ENCODE measurements at regions not wholly inside any gene's neighbourhood (a gene's known extent, or its start where the extent isn't known, plus 50 kb on each side); places are given as distances from the start of the nearest gene placed in this dataset.

DNA sequence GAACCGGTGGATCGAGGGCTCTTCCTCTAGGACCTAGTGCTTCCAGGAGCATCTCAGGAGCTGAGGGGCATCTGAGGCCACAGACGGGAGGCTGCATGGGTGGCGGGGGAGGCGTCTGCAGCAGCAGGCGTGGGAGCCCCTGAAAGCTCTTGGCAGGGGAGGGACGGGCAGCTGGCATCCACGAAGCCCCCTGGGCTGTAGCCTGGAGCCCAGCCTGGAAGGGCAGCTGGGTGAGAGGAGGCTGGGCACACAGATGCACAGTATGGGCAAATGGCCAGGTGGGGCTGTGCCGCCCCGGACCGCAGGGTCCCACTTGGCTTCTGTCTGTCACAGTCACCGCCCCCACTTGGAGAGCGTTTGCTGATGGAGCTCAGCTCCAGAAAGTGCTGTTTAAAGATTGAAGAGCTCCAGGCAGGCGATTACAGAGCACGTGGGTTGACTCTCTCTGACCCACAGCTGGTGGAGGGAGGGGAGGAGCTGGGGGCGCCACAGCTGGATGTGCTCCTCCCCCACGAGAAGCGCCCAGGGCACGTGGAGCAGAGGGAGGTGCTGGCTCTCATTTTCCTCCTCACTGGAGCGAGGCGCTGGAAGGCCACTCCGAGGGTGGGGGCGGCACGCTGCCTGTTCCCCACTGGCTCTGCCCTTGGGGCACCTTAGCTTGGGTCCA, 155.0 kb upstream of the C14orf180 start:
- TF ChIP-seq POLR2AphosphoS5 (IDR thresholded peaks at IDR 0.05; ENCODE audit: low read depth, low read length) (no peak), SIN3A (IDR thresholded peaks at IDR 0.05; ENCODE audit: borderline replicate concordance, insufficient read depth, low read length) (no peak), TAF1 (IDR thresholded peaks at IDR 0.05; ENCODE audit: borderline replicate concordance, insufficient read depth, low read length) (no peak)
- TF ChIP-seq, protein P1, sequence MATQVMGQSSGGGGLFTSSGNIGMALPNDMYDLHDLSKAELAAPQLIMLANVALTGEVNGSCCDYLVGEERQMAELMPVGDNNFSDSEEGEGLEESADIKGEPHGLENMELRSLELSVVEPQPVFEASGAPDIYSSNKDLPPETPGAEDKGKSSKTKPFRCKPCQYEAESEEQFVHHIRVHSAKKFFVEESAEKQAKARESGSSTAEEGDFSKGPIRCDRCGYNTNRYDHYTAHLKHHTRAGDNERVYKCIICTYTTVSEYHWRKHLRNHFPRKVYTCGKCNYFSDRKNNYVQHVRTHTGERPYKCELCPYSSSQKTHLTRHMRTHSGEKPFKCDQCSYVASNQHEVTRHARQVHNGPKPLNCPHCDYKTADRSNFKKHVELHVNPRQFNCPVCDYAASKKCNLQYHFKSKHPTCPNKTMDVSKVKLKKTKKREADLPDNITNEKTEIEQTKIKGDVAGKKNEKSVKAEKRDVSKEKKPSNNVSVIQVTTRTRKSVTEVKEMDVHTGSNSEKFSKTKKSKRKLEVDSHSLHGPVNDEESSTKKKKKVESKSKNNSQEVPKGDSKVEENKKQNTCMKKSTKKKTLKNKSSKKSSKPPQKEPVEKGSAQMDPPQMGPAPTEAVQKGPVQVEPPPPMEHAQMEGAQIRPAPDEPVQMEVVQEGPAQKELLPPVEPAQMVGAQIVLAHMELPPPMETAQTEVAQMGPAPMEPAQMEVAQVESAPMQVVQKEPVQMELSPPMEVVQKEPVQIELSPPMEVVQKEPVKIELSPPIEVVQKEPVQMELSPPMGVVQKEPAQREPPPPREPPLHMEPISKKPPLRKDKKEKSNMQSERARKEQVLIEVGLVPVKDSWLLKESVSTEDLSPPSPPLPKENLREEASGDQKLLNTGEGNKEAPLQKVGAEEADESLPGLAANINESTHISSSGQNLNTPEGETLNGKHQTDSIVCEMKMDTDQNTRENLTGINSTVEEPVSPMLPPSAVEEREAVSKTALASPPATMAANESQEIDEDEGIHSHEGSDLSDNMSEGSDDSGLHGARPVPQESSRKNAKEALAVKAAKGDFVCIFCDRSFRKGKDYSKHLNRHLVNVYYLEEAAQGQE (IDR thresholded peaks at IDR 0.05; ENCODE audit: insufficient read depth in 1 of 2, low read depth in 2 of 2, low read length in 2 of 2), result no peak
